HG03432 (cell line): ENCODE measurements at regions not wholly inside any gene's neighbourhood (a gene's known extent, or its start where the extent isn't known, plus 50 kb on each side); places are given as distances from the start of the nearest gene placed in this dataset.
"Not testable (repeated sequence)": the region's sequence is repeated elsewhere in the genome, so short reads cannot be mapped to it uniquely, and the experiment has no call there.

ENCODE experiments used
- ATAC-seq: cut with Tn5 transposase; IDR thresholded peaks from one replicate; pipeline ENCODE4 v1.9.1; 2021; ENCODE audit warnings: mild to moderate bottlenecking, moderate library complexity; ENCODE audit not compliant: unreplicated experiment

- no peak for ATAC-seq
Observed at GRCh38 chr7:93830141-93830925, 60.2 kb downstream of the TFPI2 start.

DNA sequence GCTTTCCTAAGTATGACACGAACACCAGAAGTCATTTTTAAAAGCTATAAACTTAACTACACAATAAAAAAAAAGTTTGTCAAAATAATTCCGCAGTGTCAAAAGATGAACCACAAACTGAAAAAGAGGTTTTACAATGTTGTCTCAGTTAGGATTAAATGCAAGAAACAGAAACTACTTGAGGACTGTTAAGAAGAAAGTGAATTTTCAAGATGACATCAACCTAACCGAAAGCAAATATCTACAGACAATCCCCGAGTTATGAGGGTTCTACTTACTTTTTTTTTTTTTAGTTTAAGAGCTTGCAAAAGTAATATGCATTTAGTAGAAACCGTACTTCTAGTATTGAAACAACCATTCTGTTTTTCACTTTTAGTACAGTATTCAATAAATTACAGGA, 62.3 kb downstream of the TFPI2 start:
- ATAC-seq = peak; percentile 87

- no peak for ATAC-seq
Observed at GRCh38 chr7:93823621-93824020, 66.9 kb downstream of the TFPI2 start.

DNA sequence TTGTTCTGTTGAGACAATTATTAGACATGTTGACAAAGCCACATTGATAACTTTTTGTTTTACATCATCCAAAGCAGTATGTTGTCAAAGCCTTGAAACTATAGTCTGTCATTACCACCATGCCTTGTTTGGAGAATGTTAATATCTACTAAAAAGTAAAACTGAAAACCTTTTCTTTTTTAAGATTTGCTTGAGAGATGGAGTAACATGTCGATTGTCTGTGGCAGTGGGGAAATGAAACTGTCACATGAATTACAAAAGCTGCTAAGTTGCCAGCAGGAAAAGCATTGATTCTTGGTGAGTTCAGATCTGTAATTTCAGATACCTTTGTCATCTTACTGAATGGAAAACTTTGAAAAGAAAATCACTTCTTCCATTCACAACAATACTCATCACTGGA, 69.1 kb downstream of the TFPI2 start:
- peak; percentile 77 for ATAC-seq

GRCh38 chr7:93819699-93820098, 70.9 kb downstream of the TFPI2 start:
- no peak for ATAC-seq

- no peak for ATAC-seq
Observed at GRCh38 chr7:93817526-93817925, 73.0 kb downstream of the TFPI2 start.

DNA sequence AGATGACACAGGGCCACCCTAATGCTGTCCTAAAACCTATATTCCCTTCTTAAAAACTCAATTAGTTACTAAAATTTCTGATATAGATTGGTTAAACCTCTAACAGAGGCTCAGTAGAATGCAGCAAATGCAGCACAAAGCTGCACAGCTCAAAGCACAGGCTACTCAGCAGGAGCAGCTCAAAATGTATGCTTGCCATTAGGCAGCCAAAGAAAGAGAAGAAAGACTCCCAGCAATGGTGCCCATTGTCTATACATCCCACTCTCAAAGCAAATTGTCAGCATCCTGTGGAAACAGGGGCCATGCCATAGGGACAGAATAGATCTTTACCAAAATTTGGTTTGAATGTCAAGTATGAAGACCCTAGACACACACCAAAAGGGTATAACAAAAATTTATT, 73.5 kb downstream of the TFPI2 start:
- ATAC-seq = no peak

DNA sequence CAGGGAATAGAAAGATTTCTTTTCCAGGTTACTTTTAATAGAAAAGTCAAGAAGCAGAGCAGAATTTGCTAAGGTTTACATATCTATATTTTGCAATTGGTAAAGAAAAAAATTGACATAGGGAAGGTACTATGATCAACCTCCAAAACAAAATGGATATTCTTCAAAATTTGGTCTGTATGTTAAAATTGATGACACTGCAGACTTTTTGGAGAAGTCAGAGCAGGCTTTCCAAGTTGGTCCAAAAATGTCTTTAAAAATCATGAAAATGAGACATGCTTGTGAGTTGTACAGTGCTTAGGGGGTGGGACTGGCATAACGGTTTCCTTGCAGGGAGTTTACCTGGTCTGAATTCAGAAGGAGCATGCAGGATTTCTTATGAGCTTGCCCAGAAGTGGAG, 77.0 kb downstream of the TFPI2 start:
- no peak for ATAC-seq

GRCh38 chr7:93812061-93812460, 78.5 kb downstream of the TFPI2 start:
- no peak for ATAC-seq

- no peak for ATAC-seq
Observed at GRCh38 chr7:93811198-93811597, 79.4 kb downstream of the TFPI2 start.

GRCh38 chr7:93810561-93810960, 80.0 kb downstream of the TFPI2 start:
- no peak for ATAC-seq

DNA sequence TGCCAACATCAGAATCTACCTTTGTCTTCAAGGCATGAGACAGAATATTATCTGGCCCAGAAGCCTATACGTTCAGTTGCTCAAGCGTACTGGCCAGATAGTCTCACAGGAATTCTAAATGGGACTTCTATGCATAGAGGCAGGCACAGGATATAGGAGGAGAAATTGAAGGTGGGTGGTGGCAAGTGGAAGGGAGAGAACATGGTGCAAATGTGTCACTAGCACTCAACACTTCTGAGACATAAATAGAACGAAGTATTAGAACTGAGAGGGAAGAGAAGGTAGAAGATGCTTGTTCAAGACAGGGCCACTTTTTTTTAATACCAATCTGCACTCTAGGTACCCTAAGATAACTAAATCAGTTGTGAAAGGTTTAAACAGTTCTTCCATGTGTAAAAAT, 85.8 kb downstream of the TFPI2 start:
- no peak for ATAC-seq

DNA sequence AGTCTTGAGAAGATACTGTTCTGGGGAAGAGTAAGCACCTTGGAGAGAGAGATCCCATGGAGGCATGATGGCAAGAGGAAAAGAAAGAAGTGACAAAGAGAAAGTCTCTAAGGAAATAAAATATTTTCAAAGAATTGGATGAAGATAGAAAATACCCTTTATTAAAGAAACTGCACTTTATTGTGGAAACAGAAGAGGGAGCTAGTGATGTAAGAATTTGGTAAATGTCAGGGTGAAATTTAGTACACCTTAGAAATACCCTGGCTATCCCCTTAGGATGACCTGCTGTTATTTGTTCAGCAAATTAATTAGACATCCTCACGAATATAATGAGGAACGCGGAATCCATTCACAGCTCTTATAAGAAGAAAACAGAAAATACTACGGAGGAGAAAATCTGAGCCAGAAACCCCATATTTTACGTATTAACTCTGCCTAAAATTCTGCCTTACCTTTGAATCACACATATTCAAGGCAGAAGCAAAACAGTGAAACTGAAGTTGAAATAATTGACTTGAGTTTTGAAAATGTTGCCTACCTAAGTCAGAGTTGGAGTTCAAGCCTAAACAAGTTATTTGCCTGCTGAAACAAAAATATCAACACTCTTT, 90.7 kb downstream of the TFPI2 start:
- ATAC-seq = peak; percentile 54

GRCh38 chr7:93793084-93793697, 97.4 kb downstream of the TFPI2 start:
- not testable (repeated sequence) for ATAC-seq

DNA sequence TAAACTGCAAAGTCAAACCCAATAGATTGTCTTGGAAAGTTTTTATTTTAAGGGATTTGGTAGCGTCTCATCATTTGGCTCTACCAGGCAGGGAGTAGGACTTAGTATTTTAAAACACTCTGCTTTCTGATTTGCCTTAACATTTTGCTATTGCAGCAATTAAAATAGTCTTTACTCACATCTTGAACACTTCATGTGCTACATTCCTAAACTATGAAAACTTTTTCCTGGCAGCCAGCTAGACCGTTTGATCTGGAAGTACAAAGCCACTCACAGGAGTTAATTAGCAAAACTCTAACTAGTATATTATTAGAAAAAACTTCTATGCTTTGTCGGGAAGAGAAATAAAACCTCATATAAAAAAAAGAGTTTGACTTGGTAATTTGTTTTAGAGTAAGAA, 111.4 kb downstream of the TFPI2 start:
- no peak for ATAC-seq

GRCh38 chr7:93778384-93778783, 112.2 kb downstream of the TFPI2 start:
- ATAC-seq = no peak

GRCh38 chr7:93773446-93773845, 117.1 kb downstream of the TFPI2 start:
- ATAC-seq = no peak

- ATAC-seq = no peak
Observed at GRCh38 chr7:93765475-93765874, 125.1 kb downstream of the TFPI2 start.

GRCh38 chr7:93758631-93759030, 131.9 kb downstream of the TFPI2 start:
- ATAC-seq = no peak

- no peak for ATAC-seq
Observed at GRCh38 chr7:93757426-93757825, 133.1 kb downstream of the TFPI2 start.

DNA sequence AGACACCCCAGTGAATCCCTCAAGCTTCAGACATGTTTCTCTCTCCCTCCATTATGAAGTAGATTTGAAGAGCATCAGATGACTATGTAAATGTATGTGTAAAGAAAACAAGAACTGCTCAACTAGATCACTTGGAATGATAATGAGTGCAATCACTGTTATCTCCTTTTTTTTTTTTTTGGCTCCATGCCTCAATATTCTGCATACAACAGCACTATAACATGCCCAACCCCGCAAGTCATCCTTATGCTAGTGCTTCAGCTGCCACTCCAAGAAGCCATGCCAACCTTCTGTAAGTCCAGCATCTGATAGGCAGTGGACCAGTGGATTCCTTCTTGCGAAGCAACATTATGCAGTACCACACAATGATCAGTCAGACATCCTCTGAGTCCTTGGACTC, 133.7 kb downstream of the TFPI2 start:
- ATAC-seq = no peak

DNA sequence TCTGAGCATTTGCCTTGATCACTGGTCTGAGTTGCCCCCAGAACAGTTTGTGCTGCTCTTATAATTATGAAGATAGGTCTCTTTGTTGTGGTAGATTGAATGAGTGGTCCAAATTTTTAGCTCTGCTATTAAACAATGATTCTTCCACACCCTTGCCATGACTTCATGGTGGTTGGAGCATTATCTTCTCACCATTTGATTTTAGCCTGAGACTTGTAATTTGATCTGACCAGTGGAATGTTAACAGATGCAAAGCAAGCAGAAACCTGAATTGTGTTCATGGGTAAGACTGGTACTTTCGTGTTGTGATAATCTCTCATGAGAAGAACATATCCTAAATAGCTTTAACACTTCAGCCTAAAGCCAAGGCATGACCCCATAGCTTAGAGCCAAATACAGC, 139.1 kb downstream of the TFPI2 start:
- no peak for ATAC-seq
